ENCODE measurements at regions not wholly inside any gene's neighbourhood (a gene's known extent, or its start where the extent isn't known, plus 50 kb on each side); places are given as distances from the start of the nearest gene placed in this dataset.

GRCh38 chr10:4662576-4663161 lies 163.3 kb upstream of the AKR1E2 start:
- no peak for DNase-seq (ENCODE audit: low spot score)

GRCh38 chr10:4661511-4662255 lies 164.3 kb upstream of the AKR1E2 start:
- no peak for DNase-seq (ENCODE audit: low spot score)

GRCh38 chr10:4658777-4659176 lies 167.2 kb upstream of the AKR1E2 start:
- DNase-seq (ENCODE audit: low spot score), result no peak

GRCh38 chr10:4656576-4657194 lies 169.3 kb upstream of the AKR1E2 start:
- peak; percentile 25 for DNase-seq (ENCODE audit: low spot score)

- DNase-seq (ENCODE audit: low spot score), result no peak
Measured at GRCh38 chr10:4655879-4656278, 170.1 kb upstream of the AKR1E2 start.

- no peak for DNase-seq (ENCODE audit: low spot score)
Measured at GRCh38 chr10:4655406-4655805, 170.6 kb upstream of the AKR1E2 start.

GRCh38 chr10:4654496-4654895 lies 171.5 kb upstream of the AKR1E2 start:
- DNase-seq (ENCODE audit: low spot score), result no peak

- no peak for DNase-seq (ENCODE audit: low spot score)
Measured at GRCh38 chr10:4653160-4653559, 172.8 kb upstream of the AKR1E2 start.

- no peak for DNase-seq (ENCODE audit: low spot score)
Measured at GRCh38 chr10:4652111-4653010, 173.6 kb upstream of the AKR1E2 start.

GRCh38 chr10:4651404-4652037 lies 174.5 kb upstream of the AKR1E2 start:
- no peak for DNase-seq (ENCODE audit: low spot score)

GRCh38 chr10:4650582-4650981 lies 175.4 kb upstream of the AKR1E2 start:
- DNase-seq (ENCODE audit: low spot score), result no peak

- DNase-seq (ENCODE audit: low spot score), result no peak
Measured at GRCh38 chr10:4649886-4650508, 176.0 kb upstream of the AKR1E2 start.

- no peak for DNase-seq (ENCODE audit: low spot score)
Measured at GRCh38 chr10:4649471-4649870, 176.5 kb upstream of the AKR1E2 start.

GRCh38 chr10:4648999-4649398 lies 177.0 kb upstream of the AKR1E2 start:
- DNase-seq (ENCODE audit: low spot score), result no peak

GRCh38 chr10:4647109-4647785 lies 178.8 kb upstream of the AKR1E2 start:
- no peak for DNase-seq (ENCODE audit: low spot score)

GRCh38 chr10:4646547-4646946 lies 179.5 kb upstream of the AKR1E2 start:
- DNase-seq (ENCODE audit: low spot score), result no peak

- no peak for DNase-seq (ENCODE audit: low spot score)
Measured at GRCh38 chr10:4645836-4646235, 180.2 kb upstream of the AKR1E2 start.

GRCh38 chr10:4643471-4643870 lies 182.5 kb upstream of the AKR1E2 start:
- DNase-seq (ENCODE audit: low spot score), result no peak

GRCh38 chr10:4639960-4640359 lies 186.0 kb upstream of the AKR1E2 start:
- no peak for DNase-seq (ENCODE audit: low spot score)

- DNase-seq (ENCODE audit: low spot score), result no peak
Measured at GRCh38 chr10:4638099-4638498, 187.9 kb upstream of the AKR1E2 start.

GRCh38 chr10:4637657-4638056 lies 188.3 kb upstream of the AKR1E2 start:
- no peak for DNase-seq (ENCODE audit: low spot score)

Data from hematopoietic multipotent progenitor cell treated with erythropoietin and hydrocortisone succinate and interleukin-3 and kit ligand, for 17 days (in vitro differentiated cells).